GM23248 (cell line): ENCODE measurements at regions not wholly inside any gene's neighbourhood (a gene's known extent, or its start where the extent isn't known, plus 50 kb on each side); places are given as distances from the start of the nearest gene placed in this dataset.

Experiments used
- DNase-seq: peaks from one replicate; pipeline ENCODE4 v3.0.0-alpha.2; 2015
- H2AFZ ChIP-seq: fragments of 200-600 bp; sonication (generic); 2 replicates; pipeline ENCODE4 v1.6.1; 2016; ENCODE audit warnings: antibody characterized with exemption
- H3F3A ChIP-seq: fragments of 200-600 bp; sonication (generic); 2 replicates; pipeline ENCODE4 v1.6.1; 2016; ENCODE audit warnings: mild to moderate bottlenecking, antibody characterized with exemption, mixed run types; ENCODE audit not compliant: insufficient read depth
- H3K27ac ChIP-seq: fragments of 200-600 bp; sonication (generic); 2 replicates; pipeline ENCODE4 v1.5.1; 2016; ENCODE audit warnings: mild to moderate bottlenecking
- H3K27me3 ChIP-seq: fragments of 200-600 bp; sonication (generic); replicated peaks from 2 replicates; pipeline ENCODE4 v1.6.1; 2016; ENCODE audit warnings: mild to moderate bottlenecking; ENCODE audit not compliant: insufficient read depth
- H3K36me3 ChIP-seq: fragments of 200-600 bp; sonication (generic); 2 replicates; pipeline ENCODE4 v1.6.1; 2016; ENCODE audit warnings: low read depth, mild to moderate bottlenecking
- H3K4me1 ChIP-seq: fragments of 200-600 bp; sonication (generic); 2 replicates; pipeline ENCODE4 v1.6.1; 2016; ENCODE audit warnings: mild to moderate bottlenecking; ENCODE audit not compliant: insufficient read depth
- H3K4me2 ChIP-seq: fragments of 200-600 bp; sonication (generic); one replicate; pipeline ENCODE4 v1.6.1; 2016; ENCODE audit warnings: mild to moderate bottlenecking; ENCODE audit not compliant: unreplicated experiment
- H3K4me3 ChIP-seq: fragments of 200-600 bp; sonication (generic); 2 replicates; pipeline ENCODE4 v1.5.1; 2016; ENCODE audit warnings: mild to moderate bottlenecking
- H3K79me2 ChIP-seq: fragments of 200-600 bp; sonication (generic); 2 replicates; pipeline ENCODE4 v1.6.1; 2016; ENCODE audit warnings: mild to moderate bottlenecking; ENCODE audit not compliant: insufficient read depth
- H3K9ac ChIP-seq: fragments of 200-600 bp; sonication (generic); 2 replicates; pipeline ENCODE4 v1.6.1; 2016; ENCODE audit warnings: mild to moderate bottlenecking
- H3K9me2 ChIP-seq: fragments of 200-600 bp; sonication (generic); 2 replicates; pipeline ENCODE4 v1.6.1; 2016; ENCODE audit warnings: mixed run types, mild to moderate bottlenecking, moderate library complexity; ENCODE audit not compliant: insufficient read depth
- H3K9me3 ChIP-seq: fragments of 200-600 bp; sonication (generic); one replicate; pipeline ENCODE4 v1.6.1; 2017; ENCODE audit warnings: low read depth
- H4K20me1 ChIP-seq: fragments of 200-600 bp; sonication (generic); 2 replicates; pipeline ENCODE4 v1.6.0; 2016; ENCODE audit not compliant: insufficient read depth
- EZH2 ChIP-seq: fragments of 200-600 bp; sonication (generic); IDR thresholded peaks from 2 replicates; pipeline ENCODE4 v1.6.1; 2018; ENCODE audit warnings: antibody characterized with exemption, mild to moderate bottlenecking; ENCODE audit not compliant: insufficient read depth, poor library complexity, severe bottlenecking
- EZH2phosphoT487 ChIP-seq: fragments of 200-600 bp; sonication (generic); IDR thresholded peaks from 2 replicates; pipeline ENCODE4 v1.6.1; 2018; ENCODE audit warnings: antibody characterized with exemption, moderate library complexity, mild to moderate bottlenecking, low read depth; ENCODE audit not compliant: insufficient read depth
- WGBS, 2 experiments: methylation state at CpG; one replicate each; pipeline ENCODE4 v1.1.6; 2015 to 2017; ENCODE audit warnings: low lambda C conversion rate in 2 of 2, low coverage in 1 of 2; ENCODE audit errors: missing lambda C conversion rate in 2 of 2; 5-methylcytosine and 5-hydroxymethylcytosine counted together
- in situ Hi-C: fragments of 300-500 bp; cut with MboI; formaldehyde crosslinking; loops from 2 replicates; pipeline ENCODE4 v1.15.0; 2020

GRCh38 chr7:52639126-52639525, 396.3 kb upstream of the POM121L12 start:
- H3K9me2 ChIP-seq, result no peaks in the 10 kb centered on the region
- H3K9ac ChIP-seq, result no peak overlapping the region
- in situ Hi-C loops, result no loop called here
- no peaks in the 10 kb centered on the region for H3K36me3 ChIP-seq
- H4K20me1 ChIP-seq, result no peaks in the 10 kb centered on the region
- TF ChIP-seq EZH2, result no peak
- no peak for TF ChIP-seq EZH2phosphoT487
- H3K4me3 ChIP-seq, result no peak overlapping the region
- no peaks in the 10 kb centered on the region for H3K9me3 ChIP-seq
- H3K4me2 ChIP-seq, result no peak overlapping the region
- no peaks in the 10 kb centered on the region for H3K27me3 ChIP-seq
- no peak overlapping the region for H2AFZ ChIP-seq
- no peaks in the 10 kb centered on the region for H3K79me2 ChIP-seq
- H3K27ac ChIP-seq, result no peak overlapping the region
- H3K4me1 ChIP-seq, result no peaks in the 10 kb centered on the region
- H3F3A ChIP-seq, result no peaks in the 10 kb centered on the region
- DNase-seq, result no peak

GRCh38 chr7:52635021-52635420, 400.4 kb upstream of the POM121L12 start:
- H3K4me3 ChIP-seq, result no peak overlapping the region
- no peak overlapping the region for H3K4me2 ChIP-seq
- H3K27me3 ChIP-seq, result no peaks in the 10 kb centered on the region
- no peaks in the 10 kb centered on the region for H3K9me3 ChIP-seq
- no peak overlapping the region for H3K27ac ChIP-seq
- H2AFZ ChIP-seq, result no peak overlapping the region
- H3K9ac ChIP-seq, result no peak overlapping the region
- no peaks in the 10 kb centered on the region for H3K9me2 ChIP-seq
- in situ Hi-C loops, result no loop called here
- H3K4me1 ChIP-seq, result no peaks in the 10 kb centered on the region
- H3K36me3 ChIP-seq, result no peaks in the 10 kb centered on the region
- H4K20me1 ChIP-seq, result no peaks in the 10 kb centered on the region
- no peak for DNase-seq
- TF ChIP-seq EZH2phosphoT487 (no peak), EZH2 (no peak)
- no peaks in the 10 kb centered on the region for H3F3A ChIP-seq
- no peaks in the 10 kb centered on the region for H3K79me2 ChIP-seq
- 10 to 13% methylated on average over 3 of the region's 3 CpGs for WGBS, 2 experiments

GRCh38 chr7:52620849-52621248, 414.6 kb upstream of the POM121L12 start:
- Histone ChIP-seq H3K27me3 (no peaks in the 10 kb centered on the region), H4K20me1 (no peaks in the 10 kb centered on the region), H3K4me3 (no peak overlapping the region), H3K27ac (no peak overlapping the region), H3K4me1 (no peaks in the 10 kb centered on the region), H3F3A (no peaks in the 10 kb centered on the region), H2AFZ (no peak overlapping the region), H3K4me2 (no peak overlapping the region), H3K9me3 (no peaks in the 10 kb centered on the region), H3K79me2 (no peaks in the 10 kb centered on the region), H3K36me3 (no peaks in the 10 kb centered on the region), H3K9ac (no peak overlapping the region), H3K9me2 (no peaks in the 10 kb centered on the region)
- in situ Hi-C loops, result no loop called here
- WGBS, 2 experiments, result 11 to 13% methylated on average over 1 of the region's 1 CpG
- DNase-seq, result no peak
- TF ChIP-seq EZH2, result no peak
- no peak for TF ChIP-seq EZH2phosphoT487

- Histone ChIP-seq H3K27ac (no peak overlapping the region), H3K4me1 (no peaks in the 10 kb centered on the region), H3K36me3 (no peaks in the 10 kb centered on the region), H3K27me3 (no peaks in the 10 kb centered on the region), H2AFZ (no peak overlapping the region), H3K4me2 (no peak overlapping the region), H3K79me2 (no peaks in the 10 kb centered on the region), H3K9me2 (no peaks in the 10 kb centered on the region), H3K9ac (no peak overlapping the region), H3K4me3 (no peak overlapping the region), H3K9me3 (no peaks in the 10 kb centered on the region), H3F3A (no peaks in the 10 kb centered on the region), H4K20me1 (no peaks in the 10 kb centered on the region)
- 18 to 30% methylated on average over 2 of the region's 2 CpGs for WGBS, 2 experiments
- no peak for DNase-seq
- no peak for TF ChIP-seq EZH2
- TF ChIP-seq EZH2phosphoT487, result no peak
- in situ Hi-C loops, result no loop called here
These were observed 418.9 kb upstream of the POM121L12 start for GRCh38 chr7:52616552-52616951.

- H3K27ac ChIP-seq, result no peak overlapping the region
- no peaks in the 10 kb centered on the region for H4K20me1 ChIP-seq
- in situ Hi-C loops, result no loop called here
- TF ChIP-seq EZH2phosphoT487 (no peak), EZH2 (no peak)
- no peak overlapping the region for H3K9ac ChIP-seq
- no peaks in the 10 kb centered on the region for H3K27me3 ChIP-seq
- H2AFZ ChIP-seq, result no peak overlapping the region
- H3K9me2 ChIP-seq, result no peaks in the 10 kb centered on the region
- WGBS, 2 experiments, result 1 to 2% methylated on average over 2 of the region's 2 CpGs
- no peaks in the 10 kb centered on the region for H3K9me3 ChIP-seq
- H3K4me2 ChIP-seq, result no peak overlapping the region
- no peaks in the 10 kb centered on the region for H3K36me3 ChIP-seq
- no peaks in the 10 kb centered on the region for H3K79me2 ChIP-seq
- no peaks in the 10 kb centered on the region for H3K4me1 ChIP-seq
- no peak overlapping the region for H3K4me3 ChIP-seq
- H3F3A ChIP-seq, result no peaks in the 10 kb centered on the region
- DNase-seq, result no peak
These were observed 420.3 kb upstream of the POM121L12 start for GRCh38 chr7:52615021-52615695.
